Gastrocnemius medialis (tissue), 4 donors: ENCODE measurements at regions not wholly inside any gene's neighbourhood (a gene's known extent, or its start where the extent isn't known, plus 50 kb on each side); places are given as distances from the start of the nearest gene placed in this dataset.

ENCODE experiments used
- ATAC-seq, 2 donors: fragments of 150-250 bp; one replicate each; pipeline ENCODE4 v1.9.1; 2016
- DNase-seq, 2 donors: peaks; one replicate each; pipeline ENCODE4 v3.0.0-alpha.2; 2019
- H3K27ac ChIP-seq, 4 donors: fragments of 200-600 bp; sonication (generic); 1 replicate in 1 of 4; 2 replicates in 3 of 4; pipeline ENCODE4 v1.5.1; 2016 to 2018; ENCODE audit warnings: mild to moderate bottlenecking in 2 of 4, moderate library complexity in 1 of 4
- H3K27me3 ChIP-seq, 3 donors: fragments of 200-600 bp; sonication (generic) in 2 of 3; 1 replicate in 1 of 3; 2 replicates in 2 of 3; pipeline versions ENCODE4 v1.5.1 to v1.6.0; 2016 to 2019; ENCODE audit warnings: mild to moderate bottlenecking in 1 of 3, moderate library complexity in 1 of 3
- H3K36me3 ChIP-seq, 2 donors: fragments of 200-600 bp; sonication (generic) in 1 of 2; one replicate each; pipeline ENCODE4 v1.5.1; 2017 to 2018
- H3K4me1 ChIP-seq, 2 donors: fragments of 200-600 bp; sonication (generic) in 1 of 2; one replicate each; pipeline ENCODE4 v1.5.1; 2016 to 2017; ENCODE audit warnings: mild to moderate bottlenecking in 2 of 2
- H3K4me3 ChIP-seq, 4 donors: fragments of 200-600 bp; sonication (generic) in 3 of 4; 1 replicate in 1 of 4; 2 replicates in 3 of 4; pipeline ENCODE4 v1.5.1; 2016 to 2019; ENCODE audit warnings: mild to moderate bottlenecking in 2 of 4
- H3K9me3 ChIP-seq, 3 donors: fragments of 200-600 bp; sonication (generic) in 2 of 3; 1 replicate in 1 of 3; 2 replicates in 2 of 3; pipeline ENCODE4 v1.5.1; 2016 to 2019
- POLR2A ChIP-seq, 2 donors: fragments of 450-650 bp; IDR thresholded peaks; one replicate each; pipeline ENCODE4 v1.6.1; 2017; ENCODE audit warnings: antibody characterized with exemption in 2 of 2, mild to moderate bottlenecking in 2 of 2, moderate library complexity in 2 of 2
- in situ Hi-C, 4 donors: fragments of 200-750 bp; cut with MboI; loops; one replicate each; pipeline versions ENCODE4 v1.15.0 to v1.8.0; 2017; ENCODE audit warnings: low sequenced_read_pairs in 4 of 4
- intact Hi-C: fragments of 100-400 bp; cut with DNase I; formaldehyde crosslinking; loops from one replicate; pipeline ENCODE4 v1.15.1; 2023; ENCODE audit warnings: low total_unique reads
- TF ChIP-seq, protein P1 (sequence below), 5 experiments: fragments of 450-650 bp in 3 of 5; fragments of 200-600 bp in 2 of 5; sonication (generic) in 2 of 5; IDR thresholded peaks in 4 of 5; conservative IDR thresholded peaks in 1 of 5; 1 replicate in 4 of 5; 2 replicates in 1 of 5; pipeline ENCODE4 v1.5.1; 2016 to 2019; ENCODE audit warnings: antibody characterized with exemption in 5 of 5, mild to moderate bottlenecking in 3 of 5, moderate library complexity in 3 of 5

DNA sequence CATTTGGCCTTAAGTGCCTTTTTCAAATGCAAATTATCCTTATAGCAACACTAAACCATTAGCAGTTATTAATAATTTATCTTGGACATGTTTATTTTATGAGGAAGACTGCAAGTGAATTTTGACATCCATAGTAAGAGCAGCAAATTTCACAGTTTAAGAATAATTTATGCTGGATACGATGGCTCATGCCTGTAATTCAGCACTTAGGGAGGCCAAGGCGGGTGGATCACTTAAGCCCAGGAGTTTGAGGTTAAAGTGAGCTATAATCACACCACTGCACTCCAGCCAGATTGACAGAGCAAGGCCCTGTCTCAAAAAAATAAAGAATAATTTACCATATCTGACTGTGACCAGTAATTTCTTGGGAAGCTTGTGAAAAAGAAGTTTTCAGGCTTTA is 286.2 kb downstream of the TMX3 start:
- H3K27ac ChIP-seq = no peak overlapping the region
- in situ Hi-C loops = no loop called here
- H3K36me3 ChIP-seq = no peaks in the 10 kb centered on the region
- intact Hi-C loops = no loop called here
- no peak overlapping the region for H3K4me3 ChIP-seq
- ATAC-seq (no peak), DNase-seq (no peak)
- TF ChIP-seq, protein P1, sequence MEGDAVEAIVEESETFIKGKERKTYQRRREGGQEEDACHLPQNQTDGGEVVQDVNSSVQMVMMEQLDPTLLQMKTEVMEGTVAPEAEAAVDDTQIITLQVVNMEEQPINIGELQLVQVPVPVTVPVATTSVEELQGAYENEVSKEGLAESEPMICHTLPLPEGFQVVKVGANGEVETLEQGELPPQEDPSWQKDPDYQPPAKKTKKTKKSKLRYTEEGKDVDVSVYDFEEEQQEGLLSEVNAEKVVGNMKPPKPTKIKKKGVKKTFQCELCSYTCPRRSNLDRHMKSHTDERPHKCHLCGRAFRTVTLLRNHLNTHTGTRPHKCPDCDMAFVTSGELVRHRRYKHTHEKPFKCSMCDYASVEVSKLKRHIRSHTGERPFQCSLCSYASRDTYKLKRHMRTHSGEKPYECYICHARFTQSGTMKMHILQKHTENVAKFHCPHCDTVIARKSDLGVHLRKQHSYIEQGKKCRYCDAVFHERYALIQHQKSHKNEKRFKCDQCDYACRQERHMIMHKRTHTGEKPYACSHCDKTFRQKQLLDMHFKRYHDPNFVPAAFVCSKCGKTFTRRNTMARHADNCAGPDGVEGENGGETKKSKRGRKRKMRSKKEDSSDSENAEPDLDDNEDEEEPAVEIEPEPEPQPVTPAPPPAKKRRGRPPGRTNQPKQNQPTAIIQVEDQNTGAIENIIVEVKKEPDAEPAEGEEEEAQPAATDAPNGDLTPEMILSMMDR (IDR thresholded peaks at IDR 0.05 in 4 of 5, conservative IDR thresholded peaks at IDR 0.05 in 1 of 5) = no peak
- no peak for TF ChIP-seq POLR2A (IDR thresholded peaks at IDR 0.05)
- H3K27me3 ChIP-seq = no peaks in the 10 kb centered on the region
- no peaks in the 10 kb centered on the region for H3K4me1 ChIP-seq
- H3K9me3 ChIP-seq = no peaks in the 10 kb centered on the region

DNA sequence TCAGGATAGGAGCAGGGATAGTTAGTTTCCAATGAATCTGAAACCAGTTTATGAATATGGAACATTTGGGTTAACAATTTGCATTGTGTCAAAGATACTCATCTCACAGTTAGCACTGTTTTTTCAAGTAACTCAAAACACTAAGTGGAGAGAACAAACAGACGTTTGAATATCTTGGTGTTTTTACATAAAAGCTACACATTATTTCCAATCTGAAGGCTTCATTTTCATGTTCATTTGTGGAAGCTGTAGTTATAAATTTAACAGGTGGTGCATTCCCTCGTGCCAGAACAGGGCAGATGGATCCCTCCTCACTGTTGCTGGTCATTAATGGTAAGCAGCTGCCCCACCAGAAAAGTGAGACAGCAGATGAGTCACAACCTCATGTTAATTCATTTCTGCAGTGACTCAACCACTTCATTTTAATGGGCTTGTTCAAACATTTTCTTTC is 286.9 kb downstream of the TMX3 start:
- ATAC-seq (peak in 1 of 2 donors; percentile 36), DNase-seq (no peak)
- TF ChIP-seq POLR2A (IDR thresholded peaks at IDR 0.05) = no peak
- TF ChIP-seq, protein P1 (IDR thresholded peaks at IDR 0.05 in 4 of 5, conservative IDR thresholded peaks at IDR 0.05 in 1 of 5) = no peak
- in situ Hi-C loops (no loop called here), intact Hi-C loops (no loop called here)
- no peaks in the 10 kb centered on the region for H3K9me3 ChIP-seq
- H3K4me1 ChIP-seq = no peaks in the 10 kb centered on the region
- no peaks in the 10 kb centered on the region for H3K36me3 ChIP-seq
- no peak overlapping the region for H3K27ac ChIP-seq
- no peak overlapping the region for H3K4me3 ChIP-seq
- no peaks in the 10 kb centered on the region for H3K27me3 ChIP-seq

DNA sequence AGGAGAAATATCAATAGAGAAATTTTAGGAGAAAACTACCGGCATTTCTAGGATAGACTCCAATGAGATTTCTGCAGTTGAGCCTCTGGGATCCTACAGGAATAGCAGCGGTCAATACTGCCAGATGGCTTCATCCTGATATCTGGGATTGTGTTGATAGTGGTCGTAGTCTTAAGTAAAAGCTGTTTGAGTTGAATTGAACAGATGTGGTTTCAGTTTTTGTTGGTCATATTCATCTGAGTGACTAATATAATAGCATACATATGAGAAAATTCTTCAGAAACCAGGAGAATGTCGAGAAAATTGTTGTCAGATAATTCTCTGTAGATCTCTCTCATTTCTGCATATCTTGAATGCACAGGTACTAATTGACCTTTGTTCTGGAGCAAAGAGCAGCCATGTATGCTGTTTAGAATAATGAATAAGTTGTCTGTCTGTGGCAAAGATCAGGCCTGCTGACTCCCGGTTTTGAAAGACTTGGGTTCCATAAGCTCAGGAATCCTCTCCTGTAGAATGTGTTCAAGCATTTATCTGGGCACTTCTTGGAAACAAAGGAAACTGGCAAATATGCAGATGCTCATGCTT is 288.1 kb downstream of the TMX3 start:
- intact Hi-C loops (no loop called here), in situ Hi-C loops (no loop called here)
- no peaks in the 10 kb centered on the region for H3K9me3 ChIP-seq
- no peak overlapping the region for H3K4me3 ChIP-seq
- ATAC-seq (no peak), DNase-seq (no peak)
- H3K27ac ChIP-seq = no peak overlapping the region
- H3K4me1 ChIP-seq = no peaks in the 10 kb centered on the region
- TF ChIP-seq, protein P1 (IDR thresholded peaks at IDR 0.05 in 4 of 5, conservative IDR thresholded peaks at IDR 0.05 in 1 of 5) = no peak
- TF ChIP-seq POLR2A (IDR thresholded peaks at IDR 0.05) = no peak
- H3K27me3 ChIP-seq = no peaks in the 10 kb centered on the region
- no peaks in the 10 kb centered on the region for H3K36me3 ChIP-seq

DNA sequence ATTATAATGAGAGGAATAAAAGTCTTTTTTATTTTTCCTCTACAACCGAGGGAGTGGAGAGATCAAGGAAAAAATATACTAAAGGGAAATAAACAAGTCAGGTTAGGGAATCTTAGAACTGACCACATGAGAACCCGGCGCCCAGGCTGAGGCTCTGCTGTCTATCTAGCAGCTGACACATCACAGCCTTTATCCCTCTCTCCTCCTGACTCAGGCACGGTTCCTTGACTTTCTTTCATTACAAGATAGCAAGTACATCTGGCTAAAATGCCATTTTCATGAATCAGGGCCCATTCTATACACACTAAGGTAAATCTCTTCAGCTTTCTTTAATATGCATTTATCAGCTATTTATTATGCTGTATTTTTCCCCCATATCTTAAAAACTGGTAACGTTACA is 296.0 kb downstream of the TMX3 start:
- no peaks in the 10 kb centered on the region for H3K36me3 ChIP-seq
- no peaks in the 10 kb centered on the region for H3K9me3 ChIP-seq
- no peaks in the 10 kb centered on the region for H3K27me3 ChIP-seq
- intact Hi-C loops = no loop called here
- DNase-seq = no peak
- H3K27ac ChIP-seq = no peak overlapping the region
- H3K4me3 ChIP-seq = no peak overlapping the region
- ATAC-seq = no peak
- no peaks in the 10 kb centered on the region for H3K4me1 ChIP-seq
- in situ Hi-C loops = no loop called here
- TF ChIP-seq POLR2A (IDR thresholded peaks at IDR 0.05) = no peak
- TF ChIP-seq, protein P1 (IDR thresholded peaks at IDR 0.05 in 4 of 5, conservative IDR thresholded peaks at IDR 0.05 in 1 of 5) = no peak
